ENCODE measurements at regions not wholly inside any gene's neighbourhood (a gene's known extent, or its start where the extent isn't known, plus 50 kb on each side); places are given as distances from the start of the nearest gene placed in this dataset.

GRCh38 chr10:109277456-109277855 is 645.9 kb downstream of the XPNPEP1 start:
- TF ChIP-seq CTCF (IDR thresholded peaks at IDR 0.05) (no peak), POLR2A (IDR thresholded peaks at IDR 0.05) (no peak), EP300 (IDR thresholded peaks at IDR 0.05) (no peak)

Data from ovary (tissue), 3 donors.